OCI-M1 (cell line): ENCODE measurements at regions not wholly inside any gene's neighbourhood (a gene's known extent, or its start where the extent isn't known, plus 50 kb on each side); places are given as distances from the start of the nearest gene placed in this dataset.

Source experiments
- DNase-seq: peaks from one replicate; lab custom pipeline; 2025; lab: John Stamatoyannopoulos, UW

DNA sequence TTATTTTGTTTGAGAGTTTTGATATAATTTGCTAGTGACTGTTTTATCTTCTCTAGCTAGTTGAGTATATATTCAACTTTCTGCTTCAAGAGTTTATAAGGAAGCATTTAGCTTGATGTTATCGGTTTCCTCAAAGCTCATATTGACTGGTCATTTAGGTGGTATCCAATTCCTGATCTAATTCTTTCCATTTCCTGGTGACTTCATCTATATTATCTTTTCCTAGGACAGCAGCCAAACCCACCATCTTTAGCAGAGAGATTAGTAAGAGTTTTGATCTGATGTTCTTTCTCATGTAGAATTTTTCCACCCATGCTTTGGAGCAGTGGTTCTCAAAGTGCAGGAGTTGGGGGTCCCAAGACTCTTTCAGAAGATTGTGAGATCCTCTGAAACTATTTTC, 148.6 kb upstream of the STT3B start:
- no peak for DNase-seq

GRCh38 chr3:31389939-31390338, 142.8 kb upstream of the STT3B start:
- no peak for DNase-seq

- DNase-seq, result no peak
Measured at GRCh38 chr3:31390466-31390865, 142.3 kb upstream of the STT3B start.

DNA sequence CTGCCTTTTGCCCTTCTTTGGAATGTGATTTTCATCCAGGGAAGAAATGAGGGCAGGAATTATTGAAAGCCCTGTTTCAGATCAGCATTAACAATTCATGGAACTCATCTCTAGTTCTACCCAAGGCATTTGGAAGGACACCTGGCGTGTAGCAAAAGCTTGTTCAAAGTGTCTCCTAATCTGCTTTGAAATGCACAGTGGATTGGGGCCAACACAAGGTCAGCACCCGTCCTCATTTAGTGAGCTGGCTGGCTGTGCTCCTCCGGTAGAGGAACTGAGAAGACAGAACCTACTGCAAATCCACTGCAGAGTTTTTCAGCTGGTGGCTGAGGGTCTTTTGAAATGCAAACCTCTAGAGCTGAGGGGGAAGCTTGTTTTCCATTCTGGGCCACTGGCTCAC, 141.6 kb upstream of the STT3B start:
- DNase-seq, result no peak

DNA sequence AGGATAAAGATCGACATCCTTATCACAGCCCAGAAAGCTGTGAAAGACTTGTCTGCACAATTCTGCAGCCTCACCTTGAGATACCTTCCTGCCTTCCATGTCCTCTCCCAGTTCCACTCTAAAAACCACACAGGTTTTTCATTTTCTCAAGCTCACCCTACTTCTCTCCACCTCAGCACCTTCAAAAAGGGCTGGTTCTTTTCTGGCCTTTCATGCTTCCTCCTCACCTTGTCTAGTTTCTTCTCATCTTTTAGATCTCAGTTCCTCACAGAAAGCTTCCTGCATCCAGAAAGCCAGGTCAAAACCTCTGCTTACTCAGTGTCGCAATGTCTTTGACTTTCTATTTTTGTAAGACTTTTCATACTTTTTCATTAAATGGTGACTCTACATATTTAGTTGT, 140.2 kb upstream of the STT3B start:
- no peak for DNase-seq

GRCh38 chr3:31399271-31399670, 133.5 kb upstream of the STT3B start:
- DNase-seq, result no peak

DNA sequence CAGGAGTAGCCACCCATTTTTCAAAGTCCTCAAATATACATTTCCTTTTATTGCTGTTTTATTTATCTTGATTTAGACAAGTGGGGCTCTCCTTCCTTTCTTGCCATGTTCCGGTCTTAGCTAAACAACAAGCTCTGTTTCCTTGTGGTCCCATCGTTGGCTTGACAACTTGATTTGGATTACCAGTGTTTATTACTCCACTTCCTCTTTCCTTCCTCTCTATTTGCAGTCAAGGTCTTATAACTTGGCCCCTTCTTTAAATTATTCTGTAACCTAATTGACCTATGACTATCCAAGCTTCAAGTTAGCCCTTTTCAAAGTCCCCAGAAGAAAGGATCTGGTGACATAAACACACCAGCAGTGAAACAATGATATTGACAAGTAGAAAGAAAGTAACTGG, 130.6 kb upstream of the STT3B start:
- DNase-seq, result peak; percentile 28

- no peak for DNase-seq
Measured at GRCh38 chr3:31403197-31403596, 129.5 kb upstream of the STT3B start.

DNA sequence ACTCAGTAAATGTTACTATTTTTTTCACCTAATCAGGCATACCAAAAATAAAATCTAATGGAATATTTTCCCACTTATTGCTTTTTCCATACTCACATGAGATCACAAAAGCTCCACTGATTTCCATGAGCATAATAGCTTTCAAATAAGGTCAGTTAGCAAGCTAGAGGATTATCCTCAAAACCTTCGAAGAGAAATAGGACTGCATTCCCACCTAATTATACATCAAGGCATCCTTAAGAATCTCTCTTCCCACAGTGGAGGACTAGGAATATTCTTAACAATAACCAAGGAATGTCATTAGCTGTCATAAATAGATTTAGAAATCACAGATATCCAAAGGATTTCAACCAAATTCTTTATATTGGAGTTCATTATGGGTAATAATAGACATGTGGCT, 127.9 kb upstream of the STT3B start:
- DNase-seq, result no peak

GRCh38 chr3:31405515-31405914, 127.2 kb upstream of the STT3B start:
- no peak for DNase-seq

GRCh38 chr3:31406896-31407295, 125.8 kb upstream of the STT3B start:
- DNase-seq, result no peak

DNA sequence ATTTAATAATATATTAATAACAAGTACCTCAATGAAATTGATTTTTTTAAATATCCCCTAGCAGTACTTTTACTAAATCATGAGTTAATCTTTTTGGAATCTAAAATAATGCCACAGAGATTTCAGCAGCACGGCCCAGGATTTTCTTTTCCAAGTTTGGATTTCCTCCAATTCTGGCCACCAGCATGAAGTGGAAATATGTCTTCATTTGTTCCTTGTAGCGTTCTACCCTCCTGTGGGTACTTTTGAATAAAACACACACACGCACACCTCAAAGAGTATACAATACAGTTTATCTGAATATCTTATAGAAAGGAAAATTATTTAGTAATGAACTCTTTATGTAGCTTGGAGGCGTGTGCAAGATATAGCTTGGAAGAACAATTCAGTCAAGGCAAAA, 125.1 kb upstream of the STT3B start:
- no peak for DNase-seq

GRCh38 chr3:31408720-31409119, 124.0 kb upstream of the STT3B start:
- DNase-seq, result peak; percentile 8

GRCh38 chr3:31409389-31409788, 123.3 kb upstream of the STT3B start:
- no peak for DNase-seq

GRCh38 chr3:31409866-31410265, 122.9 kb upstream of the STT3B start:
- DNase-seq, result no peak

DNA sequence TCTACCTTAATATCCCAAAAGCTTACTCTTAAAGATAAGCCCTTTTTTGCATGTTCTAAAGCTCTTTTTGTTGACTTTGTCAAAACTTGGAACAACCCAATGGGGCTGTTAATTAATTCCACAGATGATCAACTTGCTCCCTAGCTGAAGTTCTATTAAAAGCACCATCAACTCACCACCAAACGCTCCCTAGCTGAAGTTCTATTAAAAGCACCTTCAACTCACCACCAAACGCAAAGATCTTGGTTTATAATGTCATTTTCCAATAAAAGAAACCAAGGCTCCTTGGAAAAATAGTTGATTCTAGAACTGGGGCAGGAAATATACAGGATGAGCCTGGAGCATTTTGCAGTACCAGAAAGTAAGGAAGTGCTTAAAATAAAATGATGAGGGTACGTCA, 122.3 kb upstream of the STT3B start:
- DNase-seq, result no peak

- DNase-seq, result no peak
Measured at GRCh38 chr3:31412832-31413231, 119.9 kb upstream of the STT3B start.

- no peak for DNase-seq
Measured at GRCh38 chr3:31413515-31413914, 119.2 kb upstream of the STT3B start.

DNA sequence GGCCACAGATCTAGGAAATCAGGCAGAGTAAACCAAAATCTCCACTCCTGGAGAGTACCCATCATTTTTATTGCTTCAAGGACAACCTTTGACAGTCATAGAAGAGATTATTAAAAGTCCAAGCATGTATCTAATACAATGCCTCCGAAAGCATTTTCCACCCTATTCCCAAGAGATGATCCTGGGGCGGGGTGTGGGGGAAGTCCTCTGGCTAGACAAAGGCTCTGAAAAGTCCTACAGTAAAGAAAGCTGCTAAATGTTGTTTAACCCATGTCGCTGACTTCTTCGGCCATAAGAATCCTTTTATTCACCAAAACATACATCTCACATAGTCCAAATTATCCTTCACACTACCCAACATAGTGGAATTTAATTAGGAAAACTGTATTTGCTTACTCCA, 115.7 kb upstream of the STT3B start:
- no peak for DNase-seq

DNA sequence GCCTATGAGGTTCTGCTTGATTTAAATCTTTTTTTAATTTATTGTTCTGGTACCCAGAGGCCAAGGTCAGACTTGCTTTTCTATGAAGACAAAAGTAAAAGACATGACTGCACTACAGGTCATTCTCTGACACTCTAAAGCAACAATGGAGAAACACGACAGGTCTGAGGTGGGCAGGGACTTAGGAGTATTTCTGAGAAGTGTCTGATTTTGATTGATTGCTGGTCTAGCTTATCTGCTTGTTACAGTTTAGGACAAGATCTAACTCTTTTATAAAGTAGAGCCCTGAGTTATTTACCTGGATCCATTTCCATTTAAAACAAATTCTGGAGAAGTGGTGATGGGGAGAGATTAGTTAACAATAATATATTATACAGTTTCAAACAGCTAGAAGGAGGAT, 115.2 kb upstream of the STT3B start:
- DNase-seq, result no peak

DNA sequence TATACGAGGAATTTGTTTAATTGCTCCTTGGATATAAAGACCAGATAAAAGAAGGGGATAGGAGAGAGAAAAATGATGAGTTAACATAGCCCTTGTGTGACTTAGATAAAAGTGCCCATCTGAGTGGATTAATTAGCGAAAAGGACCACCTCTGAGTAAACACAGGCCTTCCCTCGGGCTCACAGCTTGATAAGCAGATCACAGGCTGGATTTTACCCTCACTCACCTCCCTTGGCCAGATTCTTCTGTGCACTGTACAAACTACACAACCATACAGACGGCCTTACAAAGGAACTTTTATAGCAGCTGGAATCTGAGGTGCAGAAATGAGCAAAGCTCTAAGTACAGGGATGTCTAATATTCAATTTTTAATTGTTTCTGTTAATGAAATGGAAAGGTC, 112.4 kb upstream of the STT3B start:
- DNase-seq, result no peak

DNA sequence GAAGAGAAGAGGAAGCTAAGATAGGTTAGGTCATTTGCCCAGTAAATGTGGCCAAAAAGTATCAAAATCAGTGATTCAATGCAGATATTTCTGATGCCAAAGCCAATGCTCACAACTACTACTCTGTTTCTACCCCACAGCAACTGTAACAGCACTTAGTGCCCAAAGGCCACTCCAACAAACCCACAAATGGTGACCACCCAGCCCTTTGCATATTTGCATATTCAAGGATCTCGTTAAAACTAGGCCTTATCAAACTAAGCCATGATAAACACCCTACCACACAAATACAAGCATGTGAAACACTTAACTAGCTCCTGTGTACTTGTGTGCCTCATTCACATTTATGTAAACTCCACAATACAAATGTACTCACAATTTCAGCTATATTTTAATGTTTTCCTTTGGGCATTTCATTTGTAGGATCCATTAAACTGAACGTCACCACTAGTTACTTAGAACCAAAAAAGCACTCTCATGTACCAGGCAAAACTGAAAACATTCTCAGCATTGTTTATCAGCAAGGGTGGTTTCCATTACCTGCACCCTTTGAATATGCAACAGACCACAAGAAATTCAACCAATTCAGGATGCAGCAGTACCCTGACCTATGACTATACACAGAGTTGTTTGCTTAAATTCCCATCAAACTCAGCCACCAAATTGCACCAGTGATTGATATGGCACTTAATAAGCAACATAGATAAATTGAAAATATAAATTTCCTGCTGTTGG, 111.2 kb upstream of the STT3B start:
- no peak for DNase-seq

DNA sequence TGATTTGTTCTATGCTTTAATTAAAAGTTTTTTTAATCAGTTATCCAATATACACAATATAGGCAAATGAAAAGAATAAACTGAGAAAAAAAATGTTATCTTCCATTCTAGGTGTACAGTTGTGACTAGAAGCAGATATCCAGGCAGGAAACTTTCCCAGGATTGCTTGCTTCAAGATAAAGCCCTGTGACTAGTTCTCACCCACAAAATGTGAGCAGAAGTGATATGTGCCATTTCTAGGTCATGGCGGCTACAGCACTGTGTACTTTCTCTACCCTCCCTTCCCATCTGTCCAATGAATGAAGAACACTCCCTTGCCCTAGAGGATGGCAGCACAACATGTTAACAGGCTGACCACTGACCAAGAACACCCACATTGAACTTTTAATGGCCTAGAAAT, 110.5 kb upstream of the STT3B start:
- DNase-seq, result peak; percentile 37

DNA sequence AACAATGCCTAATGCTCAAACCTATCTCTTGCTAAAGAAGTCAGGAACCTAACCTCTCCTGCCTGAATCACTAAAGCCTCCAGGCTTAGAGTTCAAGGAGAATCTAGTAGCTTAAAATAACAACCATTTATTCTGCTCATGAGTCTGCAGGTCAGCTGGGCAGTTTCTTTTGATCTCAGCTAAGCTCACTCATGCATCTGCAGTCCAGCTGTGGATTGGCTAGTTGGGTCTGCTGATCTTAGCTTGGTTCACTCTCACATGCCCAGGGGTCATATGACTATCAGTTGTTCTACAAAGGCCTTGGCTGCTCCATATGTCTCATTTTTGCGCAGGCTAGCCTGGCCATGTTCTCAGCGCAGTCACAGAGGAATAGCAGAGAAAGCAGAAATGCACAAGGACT, 109.2 kb upstream of the STT3B start:
- DNase-seq, result peak; percentile 22

GRCh38 chr3:31425401-31425800, 107.3 kb upstream of the STT3B start:
- no peak for DNase-seq
